ENCODE measurements at regions not wholly inside any gene's neighbourhood (a gene's known extent, or its start where the extent isn't known, plus 50 kb on each side); places are given as distances from the start of the nearest gene placed in this dataset.
"Not testable (repeated sequence)": the region's sequence is repeated elsewhere in the genome, so short reads cannot be mapped to it uniquely, and the experiment has no call there.

DNA sequence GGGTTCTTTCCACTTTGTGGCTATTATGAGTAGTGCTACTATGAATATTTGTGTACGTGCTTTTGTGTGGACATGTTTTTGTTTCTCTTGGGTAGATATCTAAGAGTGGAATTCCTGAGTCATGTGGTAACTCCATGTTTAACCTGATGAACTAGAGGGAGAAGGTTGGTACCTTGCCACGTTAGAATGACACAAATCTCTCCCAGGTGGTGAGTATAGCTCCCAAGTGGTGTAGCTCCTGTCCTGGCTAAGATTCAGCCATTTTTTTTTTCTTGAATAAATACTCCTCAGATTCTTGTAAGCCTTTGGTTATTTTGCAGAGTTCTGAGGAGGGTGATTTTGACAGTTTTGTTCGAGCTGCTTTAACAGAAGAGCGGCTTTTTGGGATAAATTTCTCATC lies 83.2 kb upstream of the DPP6 start:
- ATAC-seq; H3K4me1 ChIP-seq (ENCODE audit: control insufficient read depth, insufficient read depth, low read length); H3K9me3 ChIP-seq (ENCODE audit: control insufficient read depth, insufficient read depth, low read depth, low read length); in situ Hi-C loops (cut with HindIII; ENCODE audit: low pct_unique_long_range_greater_than_20kb, low sequenced_read_pairs); H3K27ac ChIP-seq (ENCODE audit: low read length); BruUV-seq (replicated peaks); CTCF ChIA-PET; H3K27me3 ChIP-seq (ENCODE audit: control insufficient read depth, insufficient read depth, low read length); H3K4me3 ChIP-seq (ENCODE audit: low read depth in 2 of 2, low read length in 2 of 2); DNase-seq (ENCODE audit: low read depth, low spot score); H3K36me3 ChIP-seq (ENCODE audit: control insufficient read depth, insufficient read depth, low read length); intact Hi-C loops (cut with micrococcal nuclease; ENCODE audit: unreplicated experiment): not testable (repeated sequence)
- POLR2A ChIA-PET, result interaction anchor here (0.6 kb wide), 1 partner anchor 1151 kb away, joined by 3 read pairs; no protein-coding TSS in a partner anchor

DNA sequence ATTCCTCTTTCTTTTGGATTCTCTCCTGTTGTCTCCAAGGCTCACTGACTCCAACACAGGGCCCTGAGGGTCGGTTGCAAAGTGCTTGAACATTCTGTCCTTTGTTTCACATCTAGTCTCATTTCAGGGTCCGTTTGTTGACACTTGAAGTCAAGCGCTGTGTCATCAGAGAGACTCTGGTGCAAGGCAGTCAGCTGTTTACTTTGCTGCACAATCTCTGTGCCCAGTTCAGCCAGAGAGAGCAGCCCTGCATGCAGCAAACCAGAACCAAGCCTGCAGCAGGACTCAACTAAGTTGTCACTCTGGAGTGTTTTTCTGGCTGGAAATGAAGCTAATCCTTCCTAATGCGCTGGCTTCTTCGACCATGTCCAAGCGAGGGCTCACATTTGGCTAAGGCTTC lies 77.6 kb upstream of the DPP6 start:
- H3K27me3 ChIP-seq (ENCODE audit: control insufficient read depth, insufficient read depth, low read length); H3K36me3 ChIP-seq (ENCODE audit: control insufficient read depth, insufficient read depth, low read length); intact Hi-C loops (cut with micrococcal nuclease; ENCODE audit: unreplicated experiment); BruUV-seq (replicated peaks); in situ Hi-C loops (cut with HindIII; ENCODE audit: low pct_unique_long_range_greater_than_20kb, low sequenced_read_pairs); ATAC-seq; DNase-seq (ENCODE audit: low read depth, low spot score); CTCF ChIA-PET; H3K4me3 ChIP-seq (ENCODE audit: low read depth in 2 of 2, low read length in 2 of 2); POLR2A ChIA-PET; H3K27ac ChIP-seq (ENCODE audit: low read length); H3K4me1 ChIP-seq (ENCODE audit: control insufficient read depth, insufficient read depth, low read length); H3K9me3 ChIP-seq (ENCODE audit: control insufficient read depth, insufficient read depth, low read depth, low read length): not testable (repeated sequence)

DNA sequence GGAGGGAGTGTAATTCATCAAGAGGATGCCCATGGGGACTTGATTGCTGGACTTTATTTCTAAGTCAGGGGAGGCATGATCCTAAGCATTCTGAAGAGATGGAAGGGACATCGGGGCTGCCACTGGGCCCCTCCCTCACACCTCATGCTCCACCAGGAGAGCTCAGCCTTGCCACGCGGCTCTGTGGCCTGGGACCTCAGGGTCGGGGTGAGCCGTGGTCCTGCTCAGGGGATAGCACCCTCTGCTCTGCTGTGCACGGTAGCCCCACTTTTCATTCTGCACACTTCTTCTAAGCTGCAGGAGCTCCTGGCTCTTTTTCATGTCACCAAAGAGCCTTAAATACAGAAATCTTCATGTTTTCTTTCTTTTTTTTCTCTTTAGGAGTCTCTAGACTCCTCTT lies 75.5 kb upstream of the DPP6 start:
- H3K36me3 ChIP-seq (ENCODE audit: control insufficient read depth, insufficient read depth, low read length); BruUV-seq (replicated peaks); DNase-seq (ENCODE audit: low read depth, low spot score); intact Hi-C loops (cut with micrococcal nuclease; ENCODE audit: unreplicated experiment); H3K27me3 ChIP-seq (ENCODE audit: control insufficient read depth, insufficient read depth, low read length); POLR2A ChIA-PET; in situ Hi-C loops (cut with HindIII; ENCODE audit: low pct_unique_long_range_greater_than_20kb, low sequenced_read_pairs); H3K27ac ChIP-seq (ENCODE audit: low read length); H3K4me3 ChIP-seq (ENCODE audit: low read depth in 2 of 2, low read length in 2 of 2); ATAC-seq; H3K4me1 ChIP-seq (ENCODE audit: control insufficient read depth, insufficient read depth, low read length); H3K9me3 ChIP-seq (ENCODE audit: control insufficient read depth, insufficient read depth, low read depth, low read length); CTCF ChIA-PET: not testable (repeated sequence)

DNA sequence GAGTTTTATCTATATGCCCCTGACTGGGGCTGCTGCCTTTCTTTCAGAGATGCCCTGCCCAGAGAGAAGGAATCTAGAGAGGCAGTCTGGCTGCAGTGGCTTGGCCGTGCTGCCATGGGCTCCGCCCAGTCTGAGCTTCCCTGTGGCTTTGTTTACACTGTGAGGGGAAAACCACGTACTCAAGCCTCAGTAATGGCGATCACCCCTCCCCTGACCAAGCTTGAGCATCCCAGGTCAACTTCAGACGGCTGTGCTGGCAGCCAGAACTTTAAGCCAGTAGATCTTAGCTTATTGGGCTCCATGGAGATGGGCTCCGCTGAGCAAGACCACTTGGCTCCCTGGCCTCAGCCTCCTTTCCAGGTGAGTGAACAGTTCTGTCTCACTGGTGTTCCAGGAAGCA lies 69.0 kb upstream of the DPP6 start:
- H3K4me3 ChIP-seq (ENCODE audit: low read depth in 2 of 2, low read length in 2 of 2); POLR2A ChIA-PET; intact Hi-C loops (cut with micrococcal nuclease; ENCODE audit: unreplicated experiment); CTCF ChIA-PET; H3K9me3 ChIP-seq (ENCODE audit: control insufficient read depth, insufficient read depth, low read depth, low read length); H3K36me3 ChIP-seq (ENCODE audit: control insufficient read depth, insufficient read depth, low read length); H3K27ac ChIP-seq (ENCODE audit: low read length); ATAC-seq; BruUV-seq (replicated peaks); H3K4me1 ChIP-seq (ENCODE audit: control insufficient read depth, insufficient read depth, low read length); H3K27me3 ChIP-seq (ENCODE audit: control insufficient read depth, insufficient read depth, low read length); in situ Hi-C loops (cut with HindIII; ENCODE audit: low pct_unique_long_range_greater_than_20kb, low sequenced_read_pairs); DNase-seq (ENCODE audit: low read depth, low spot score): not testable (repeated sequence)

DNA sequence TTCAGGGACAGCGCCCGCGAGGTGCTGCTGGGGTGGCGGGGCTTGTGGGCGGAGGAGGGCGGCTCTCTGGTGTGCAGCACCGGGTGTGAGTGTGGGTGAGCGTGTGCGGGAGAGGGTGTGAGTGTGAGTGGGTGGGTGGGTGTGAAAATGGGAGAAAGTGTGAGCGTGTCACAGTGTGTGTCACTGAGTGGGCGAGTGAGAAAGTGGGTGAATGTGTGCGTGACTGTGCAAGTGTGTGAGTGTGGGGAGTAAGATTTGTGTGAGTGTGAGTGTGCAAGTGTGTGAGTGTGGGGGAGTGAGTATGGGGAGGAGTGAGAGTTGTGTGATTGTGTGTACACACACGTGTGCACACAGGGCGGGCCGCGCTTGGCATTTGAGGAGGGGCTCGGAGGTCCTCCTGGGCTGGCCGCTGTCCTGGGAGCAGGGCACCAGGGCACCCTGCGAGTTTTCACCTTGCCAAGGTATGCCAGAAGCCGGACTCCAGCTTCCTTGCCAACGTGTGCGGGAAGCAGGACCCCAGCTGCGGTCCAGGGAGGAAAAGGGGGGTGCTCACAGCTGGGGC lies 63.1 kb upstream of the DPP6 start:
- intact Hi-C loops (cut with micrococcal nuclease; ENCODE audit: unreplicated experiment); H3K4me3 ChIP-seq (ENCODE audit: low read depth in 2 of 2, low read length in 2 of 2); H3K36me3 ChIP-seq (ENCODE audit: control insufficient read depth, insufficient read depth, low read length); H3K27me3 ChIP-seq (ENCODE audit: control insufficient read depth, insufficient read depth, low read length); DNase-seq (ENCODE audit: low read depth, low spot score); H3K9me3 ChIP-seq (ENCODE audit: control insufficient read depth, insufficient read depth, low read depth, low read length); ATAC-seq; BruUV-seq (replicated peaks); in situ Hi-C loops (cut with HindIII; ENCODE audit: low pct_unique_long_range_greater_than_20kb, low sequenced_read_pairs); CTCF ChIA-PET; H3K27ac ChIP-seq (ENCODE audit: low read length); POLR2A ChIA-PET; H3K4me1 ChIP-seq (ENCODE audit: control insufficient read depth, insufficient read depth, low read length): not testable (repeated sequence)

DNA sequence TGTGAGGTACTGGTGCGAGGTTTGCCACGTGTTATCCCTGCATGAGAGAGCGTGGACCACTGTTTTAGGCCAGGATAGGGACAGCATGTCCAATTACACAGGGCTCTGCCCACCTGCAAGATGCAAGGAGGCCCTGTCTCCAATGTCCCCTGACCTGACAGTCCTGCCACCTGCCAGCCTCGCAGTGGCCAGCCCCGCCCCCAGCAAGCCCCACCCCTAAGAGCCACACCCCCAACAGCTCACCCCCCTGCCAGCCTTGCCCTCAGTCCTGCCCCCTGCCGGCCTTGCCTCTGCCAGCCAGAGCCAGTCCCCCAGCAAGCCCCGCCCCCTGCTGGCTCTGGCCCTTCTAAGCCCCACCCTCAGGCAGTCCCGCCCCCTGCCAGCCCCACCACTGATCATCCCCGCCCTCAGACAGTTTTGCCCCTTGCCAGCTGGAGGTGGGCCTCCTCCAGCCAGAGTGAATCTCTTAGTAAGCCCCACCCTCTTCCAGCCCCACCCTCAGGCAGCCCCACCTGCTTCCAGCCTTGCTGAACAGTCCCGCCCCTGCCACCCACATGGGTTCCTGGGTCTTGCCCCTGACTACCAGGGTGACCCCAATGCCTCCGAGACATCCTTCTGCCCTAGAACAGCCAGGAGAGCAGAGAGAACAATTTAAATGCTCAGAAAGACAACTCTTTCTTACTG lies 62.3 kb upstream of the DPP6 start:
- POLR2A ChIA-PET; H3K36me3 ChIP-seq (ENCODE audit: control insufficient read depth, insufficient read depth, low read length); H3K27me3 ChIP-seq (ENCODE audit: control insufficient read depth, insufficient read depth, low read length); intact Hi-C loops (cut with micrococcal nuclease; ENCODE audit: unreplicated experiment); DNase-seq (ENCODE audit: low read depth, low spot score); H3K9me3 ChIP-seq (ENCODE audit: control insufficient read depth, insufficient read depth, low read depth, low read length); in situ Hi-C loops (cut with HindIII; ENCODE audit: low pct_unique_long_range_greater_than_20kb, low sequenced_read_pairs); H3K27ac ChIP-seq (ENCODE audit: low read length); H3K4me1 ChIP-seq (ENCODE audit: control insufficient read depth, insufficient read depth, low read length); BruUV-seq (replicated peaks); H3K4me3 ChIP-seq (ENCODE audit: low read depth in 2 of 2, low read length in 2 of 2); CTCF ChIA-PET: not testable (repeated sequence)
- ATAC-seq, result peak; percentile 38; the same call in 1 of the 2 replicates

DNA sequence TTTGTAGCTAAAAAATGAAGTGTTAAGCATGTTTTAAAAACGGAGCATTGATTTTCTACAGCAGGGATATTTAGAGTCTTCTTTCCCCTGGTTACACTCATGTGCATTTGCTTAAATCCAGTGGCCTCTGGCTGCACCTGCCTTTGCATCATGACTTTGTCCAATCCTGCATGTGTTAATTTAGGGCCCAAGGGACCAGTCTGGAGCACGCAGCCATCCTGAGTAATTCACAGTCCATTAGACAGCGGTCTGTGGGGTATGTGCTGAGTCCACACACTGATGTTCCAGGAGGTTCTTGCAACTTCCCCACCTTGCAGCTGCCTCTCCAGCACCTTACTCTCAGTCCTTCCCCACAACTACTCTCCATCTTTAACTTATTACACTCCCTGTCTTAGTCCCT lies 60.7 kb upstream of the DPP6 start:
- H3K9me3 ChIP-seq (ENCODE audit: control insufficient read depth, insufficient read depth, low read depth, low read length); H3K4me1 ChIP-seq (ENCODE audit: control insufficient read depth, insufficient read depth, low read length); H3K36me3 ChIP-seq (ENCODE audit: control insufficient read depth, insufficient read depth, low read length); BruUV-seq (replicated peaks); in situ Hi-C loops (cut with HindIII; ENCODE audit: low pct_unique_long_range_greater_than_20kb, low sequenced_read_pairs); POLR2A ChIA-PET; ATAC-seq; intact Hi-C loops (cut with micrococcal nuclease; ENCODE audit: unreplicated experiment); H3K4me3 ChIP-seq (ENCODE audit: low read depth in 2 of 2, low read length in 2 of 2); DNase-seq (ENCODE audit: low read depth, low spot score); CTCF ChIA-PET; H3K27ac ChIP-seq (ENCODE audit: low read length); H3K27me3 ChIP-seq (ENCODE audit: control insufficient read depth, insufficient read depth, low read length): not testable (repeated sequence)
